ENCODE measurements at regions not wholly inside any gene's neighbourhood (a gene's known extent, or its start where the extent isn't known, plus 50 kb on each side); places are given as distances from the start of the nearest gene placed in this dataset.

DNA sequence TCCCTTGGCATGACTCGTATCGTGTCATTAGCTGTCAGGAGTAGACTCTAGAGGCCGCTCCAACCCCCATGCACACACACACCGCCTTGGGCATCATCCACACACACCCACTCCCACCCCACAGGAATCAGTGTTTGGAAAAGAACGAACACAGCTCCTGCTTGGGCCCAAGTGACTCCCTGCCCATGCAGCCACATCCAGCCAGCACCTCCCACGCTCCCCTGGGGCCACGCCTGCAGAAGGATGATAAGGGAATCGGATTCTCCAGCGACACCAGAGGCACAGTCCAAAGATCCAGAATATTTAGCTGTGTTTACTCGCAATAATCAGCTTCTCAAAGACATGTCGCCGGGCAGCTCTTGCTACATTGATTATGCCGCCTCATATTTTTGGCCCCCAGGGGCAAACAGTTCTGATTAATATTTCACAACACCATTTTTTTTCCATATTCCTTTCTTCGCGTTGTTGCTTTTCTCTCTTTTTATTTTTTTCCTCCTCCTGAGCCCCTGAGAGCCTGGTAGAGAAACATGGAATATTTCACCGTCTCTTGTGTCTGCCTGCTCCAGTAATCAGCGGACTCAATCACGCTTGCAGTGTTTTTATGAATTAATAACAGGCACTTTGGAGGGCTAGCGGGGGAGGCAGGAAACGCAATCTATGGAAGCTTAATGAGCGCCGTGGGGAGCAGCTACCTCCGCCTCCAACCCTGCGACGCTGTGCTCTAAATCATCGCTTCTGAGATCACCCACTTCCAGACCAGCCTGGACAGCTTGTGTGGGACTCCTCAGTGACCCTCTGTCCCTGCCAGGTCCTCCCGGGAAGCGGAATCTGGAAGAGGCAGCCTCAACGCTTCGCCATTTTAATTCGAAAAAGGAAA lies 221.4 kb downstream of the TLE3 start:
- TF ChIP-seq CTCF (IDR thresholded peaks at IDR 0.05): no peak
- TF ChIP-seq POLR2AphosphoS5 (IDR thresholded peaks at IDR 0.05; ENCODE audit: low read depth, low read length): no peak
